ENCODE measurements at regions not wholly inside any gene's neighbourhood (a gene's known extent, or its start where the extent isn't known, plus 50 kb on each side); places are given as distances from the start of the nearest gene placed in this dataset.

DNA sequence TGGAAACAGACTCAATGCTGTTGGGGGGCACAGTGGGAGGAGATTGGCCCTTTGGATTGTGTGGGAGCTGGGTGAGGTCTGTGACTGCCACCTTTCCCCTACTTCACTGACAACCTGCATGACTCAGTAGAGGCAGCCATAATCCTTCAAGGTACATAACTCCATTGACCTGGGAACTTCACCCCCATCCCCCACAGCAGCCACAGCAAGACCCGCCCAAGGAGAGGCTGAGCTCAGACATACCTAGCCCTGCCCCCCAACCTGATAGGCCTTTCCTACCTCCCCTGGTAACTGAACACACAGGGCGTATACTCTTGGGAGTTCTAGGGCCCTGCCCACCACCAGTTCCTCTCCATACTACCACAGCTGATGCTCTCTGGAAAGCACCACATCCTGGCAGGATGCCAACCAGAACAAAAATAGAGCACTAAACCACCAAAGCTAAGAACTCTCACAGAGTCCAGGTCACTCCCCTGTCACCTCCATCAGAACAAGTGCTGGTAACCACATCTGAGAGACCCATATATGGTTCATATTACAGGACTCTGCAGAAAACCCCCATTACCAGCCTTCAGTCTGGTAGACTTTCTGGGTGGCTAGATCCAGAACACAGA is 703.9 kb downstream of the FSCB start:
- H3K36me3 ChIP-seq (replicated peaks in 1 of 2; ENCODE audit: control insufficient read depth in 1 of 2, insufficient read depth in 2 of 2, low read length in 2 of 2) = no peaks in the 10 kb centered on the region
- TF ChIP-seq NFE2 (CRISPR knock-in tag; IDR thresholded peaks at IDR 0.05) = no peak
- peak; percentile 38; the same call in 1 of the 2 replicates for TF ChIP-seq LCORL (IDR thresholded peaks at IDR 0.05)
- no peak for TF ChIP-seq LCORL (CRISPR knock-in tag; IDR thresholded peaks at IDR 0.05)
- ATAC-seq (no peak; the same call in 2 of the 3 replicates), DNase-seq (ENCODE audit: low spot score) (no peak), FAIRE-seq (no peak)
- POLR2A ChIA-PET = no interaction called here
- peak overlapping the region; percentile 12 for H2AFZ ChIP-seq (ENCODE audit: low read length)
- H3K4me3 ChIP-seq (replicated peaks in 1 of 3; ENCODE audit: insufficient read depth in 1 of 3, low read depth in 2 of 3, low read length in 3 of 3) = peak overlapping the region in 1 of 3 experiments; percentile 4; a peak in 1 of 6 replicates
- BruUV-seq (replicated peaks) = no TSS peak
- H3K27ac ChIP-seq (ENCODE audit: extremely low read length, insufficient read depth, low read length) = no peak overlapping the region
- no peak overlapping the region for H3K9ac ChIP-seq (ENCODE audit: insufficient read depth, low read depth, low read length)
- H3K4me2 ChIP-seq (ENCODE audit: low read depth, low read length) = peak overlapping the region; percentile 8; the same call in 1 of the 2 replicates
- WGBS (ENCODE audit: low lambda C conversion rate) = 0% methylated on average over 2 of the region's 2 CpGs
- H3K4me1 ChIP-seq (ENCODE audit: insufficient read depth, low read length) = peaks cover 13% of the 10 kb centered on the region
- in situ Hi-C loops (cut with HindIII; ENCODE audit: extremely low pct_ligation_motif_present, low pct_unique_long_range_greater_than_20kb) = no loop called here
- CTCF ChIA-PET (ENCODE audit: low intra/inter-chr PET ratio, low total read pairs) = no interaction called here
- H3K27me3 ChIP-seq (ENCODE audit: control insufficient read depth in 1 of 2, insufficient read depth in 2 of 2, low read length in 2 of 2) = no peaks in the 10 kb centered on the region
- H4K20me1 ChIP-seq (ENCODE audit: insufficient read depth, low read length) = no peaks in the 10 kb centered on the region
- no peaks in the 10 kb centered on the region for H3K79me2 ChIP-seq (ENCODE audit: insufficient read depth, low read length)
- peaks cover 10% of the 10 kb centered on the region; the same call in 1 of the 2 replicates for H3K9me3 ChIP-seq (ENCODE audit: low read length)
- intact Hi-C loops (cut with micrococcal nuclease; ENCODE audit: unreplicated experiment) = no loop called here

DNA sequence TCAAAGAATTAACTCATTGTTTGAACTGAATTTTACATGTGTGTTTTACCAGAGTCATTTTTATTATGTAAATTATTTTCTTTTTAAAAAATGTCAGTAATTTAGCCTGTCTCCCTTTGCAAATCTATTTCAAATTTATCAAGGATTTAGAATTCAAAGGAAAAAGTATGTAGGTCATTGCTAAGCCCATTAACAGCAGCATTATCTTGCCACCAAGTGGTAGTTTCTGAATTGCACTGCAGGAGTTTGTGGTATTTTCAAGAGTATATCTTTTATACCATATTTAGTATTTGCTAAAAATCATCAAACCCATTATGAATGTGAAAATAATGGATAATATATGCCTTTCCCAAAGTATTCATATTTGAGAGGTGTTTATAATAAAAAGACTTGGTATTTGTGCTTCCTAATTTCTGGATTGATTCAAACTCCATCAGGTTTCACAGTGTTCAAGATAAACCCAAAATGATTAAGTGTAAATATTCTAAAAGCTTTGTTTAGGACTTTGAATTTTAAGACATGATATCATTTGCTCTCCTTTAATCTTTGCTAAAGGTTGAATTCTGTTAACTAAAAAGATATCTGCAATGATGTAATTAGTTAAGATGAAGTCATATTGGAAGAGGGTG is 711.4 kb downstream of the FSCB start:
- POLR2A ChIA-PET = no interaction called here
- Histone ChIP-seq H3K9ac (ENCODE audit: insufficient read depth, low read depth, low read length) (no peak overlapping the region), H3K4me3 (replicated peaks in 1 of 3; ENCODE audit: insufficient read depth in 1 of 3, low read depth in 2 of 3, low read length in 3 of 3) (no peak overlapping the region), H3K79me2 (ENCODE audit: insufficient read depth, low read length) (no peaks in the 10 kb centered on the region), H4K20me1 (ENCODE audit: insufficient read depth, low read length) (no peaks in the 10 kb centered on the region), H3K4me1 (ENCODE audit: insufficient read depth, low read length) (peaks cover 11% of the 10 kb centered on the region), H2AFZ (ENCODE audit: low read length) (no peak overlapping the region), H3K4me2 (ENCODE audit: low read depth, low read length) (no peak overlapping the region), H3K27me3 (ENCODE audit: control insufficient read depth in 1 of 2, insufficient read depth in 2 of 2, low read length in 2 of 2) (no peaks in the 10 kb centered on the region), H3K27ac (ENCODE audit: extremely low read length, insufficient read depth, low read length) (no peak overlapping the region), H3K36me3 (replicated peaks in 1 of 2; ENCODE audit: control insufficient read depth in 1 of 2, insufficient read depth in 2 of 2, low read length in 2 of 2) (no peaks in the 10 kb centered on the region), H3K9me3 (ENCODE audit: low read length) (no peaks in the 10 kb centered on the region)
- ATAC-seq (peak; percentile 65), FAIRE-seq (peak; percentile 65), DNase-seq (ENCODE audit: low spot score) (peak; percentile 50)
- intact Hi-C loops (cut with micrococcal nuclease; ENCODE audit: unreplicated experiment) (loop anchor here (1.0 to 10.0 kb wide), 6 partner anchors 15 to 349 kb away; no protein-coding TSS in a partner anchor), in situ Hi-C loops (cut with HindIII; ENCODE audit: extremely low pct_ligation_motif_present, low pct_unique_long_range_greater_than_20kb) (loop anchor here (25.0 kb wide), 1 partner anchor 158 kb away; no protein-coding TSS in a partner anchor)
- CTCF ChIA-PET (ENCODE audit: low intra/inter-chr PET ratio, low total read pairs) = interaction anchor here (0.8 to 3.3 kb wide), 3 partner anchors 148 to 293 kb away, joined by 3 to 16 read pairs (median 9); no protein-coding TSS in a partner anchor
- BruUV-seq (replicated peaks) = no TSS peak
- TF ChIP-seq, protein P1, sequence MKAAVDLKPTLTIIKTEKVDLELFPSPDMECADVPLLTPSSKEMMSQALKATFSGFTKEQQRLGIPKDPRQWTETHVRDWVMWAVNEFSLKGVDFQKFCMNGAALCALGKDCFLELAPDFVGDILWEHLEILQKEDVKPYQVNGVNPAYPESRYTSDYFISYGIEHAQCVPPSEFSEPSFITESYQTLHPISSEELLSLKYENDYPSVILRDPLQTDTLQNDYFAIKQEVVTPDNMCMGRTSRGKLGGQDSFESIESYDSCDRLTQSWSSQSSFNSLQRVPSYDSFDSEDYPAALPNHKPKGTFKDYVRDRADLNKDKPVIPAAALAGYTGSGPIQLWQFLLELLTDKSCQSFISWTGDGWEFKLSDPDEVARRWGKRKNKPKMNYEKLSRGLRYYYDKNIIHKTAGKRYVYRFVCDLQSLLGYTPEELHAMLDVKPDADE (CRISPR knock-in tag; IDR thresholded peaks at IDR 0.05) = no peak
- no peak for TF ChIP-seq ZC3H4 (CRISPR knock-in tag; IDR thresholded peaks at IDR 0.05; ENCODE audit: borderline replicate concordance)
- peak; percentile 88 for TF ChIP-seq SMC3 (IDR thresholded peaks at IDR 0.05; ENCODE audit: low read length)
- no peak for TF ChIP-seq SPEN (CRISPR knock-in tag; IDR thresholded peaks at IDR 0.05; ENCODE audit: low read depth)
- TF ChIP-seq, protein P2, sequence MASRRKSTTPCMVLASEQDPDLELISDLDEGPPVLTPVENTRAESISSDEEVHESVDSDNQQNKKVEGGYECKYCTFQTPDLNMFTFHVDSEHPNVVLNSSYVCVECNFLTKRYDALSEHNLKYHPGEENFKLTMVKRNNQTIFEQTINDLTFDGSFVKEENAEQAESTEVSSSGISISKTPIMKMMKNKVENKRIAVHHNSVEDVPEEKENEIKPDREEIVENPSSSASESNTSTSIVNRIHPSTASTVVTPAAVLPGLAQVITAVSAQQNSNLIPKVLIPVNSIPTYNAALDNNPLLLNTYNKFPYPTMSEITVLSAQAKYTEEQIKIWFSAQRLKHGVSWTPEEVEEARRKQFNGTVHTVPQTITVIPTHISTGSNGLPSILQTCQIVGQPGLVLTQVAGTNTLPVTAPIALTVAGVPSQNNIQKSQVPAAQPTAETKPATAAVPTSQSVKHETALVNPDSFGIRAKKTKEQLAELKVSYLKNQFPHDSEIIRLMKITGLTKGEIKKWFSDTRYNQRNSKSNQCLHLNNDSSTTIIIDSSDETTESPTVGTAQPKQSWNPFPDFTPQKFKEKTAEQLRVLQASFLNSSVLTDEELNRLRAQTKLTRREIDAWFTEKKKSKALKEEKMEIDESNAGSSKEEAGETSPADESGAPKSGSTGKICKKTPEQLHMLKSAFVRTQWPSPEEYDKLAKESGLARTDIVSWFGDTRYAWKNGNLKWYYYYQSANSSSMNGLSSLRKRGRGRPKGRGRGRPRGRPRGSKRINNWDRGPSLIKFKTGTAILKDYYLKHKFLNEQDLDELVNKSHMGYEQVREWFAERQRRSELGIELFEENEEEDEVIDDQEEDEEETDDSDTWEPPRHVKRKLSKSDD (CRISPR knock-in tag; IDR thresholded peaks at IDR 0.05; ENCODE audit: low read depth) = no peak
- TF ChIP-seq ZBTB37 (CRISPR knock-in tag; IDR thresholded peaks at IDR 0.05) = no peak
- peak; percentile 83 for TF ChIP-seq RAD21 (CRISPR knock-in tag; IDR thresholded peaks at IDR 0.05)
